ENCODE measurements at regions not wholly inside any gene's neighbourhood (a gene's known extent, or its start where the extent isn't known, plus 50 kb on each side); places are given as distances from the start of the nearest gene placed in this dataset.

- POLR2A ChIA-PET, result no interaction called here
- intact Hi-C loops (cut with micrococcal nuclease), result no loop called here
- H3K4me3 ChIP-seq (ENCODE audit: low read length), result no peak overlapping the region
- no peak overlapping the region for H3K27ac ChIP-seq (ENCODE audit: low read depth, low read length)
- no peaks in the 10 kb centered on the region for H3K27me3 ChIP-seq (ENCODE audit: control insufficient read depth in 2 of 2, insufficient read depth in 2 of 2, low read length in 2 of 2)
- no peaks in the 10 kb centered on the region for H3K9me3 ChIP-seq (ENCODE audit: control insufficient read depth in 2 of 3, low read length in 3 of 3)
- peaks cover 0 to 4% (median 0%) of the 10 kb centered on the region in 11 donors for H3K9me3 Mint-ChIP-seq
- H3K4me3 Mint-ChIP-seq, result no peak overlapping the region
- H3K4me1 Mint-ChIP-seq, result no peaks in the 10 kb centered on the region
- peaks cover 0 to 7% (median 6%) of the 10 kb centered on the region in 5 donors for H3K27me3 Mint-ChIP-seq
- H3K36me3 Mint-ChIP-seq, result no peaks in the 10 kb centered on the region
- no peaks in the 10 kb centered on the region for H3K4me1 ChIP-seq (ENCODE audit: control insufficient read depth in 2 of 2, insufficient read depth in 2 of 2, low read length in 2 of 2)
- CTCF ChIA-PET, result no interaction called here
- no peak for ATAC-seq
- no peak for DNase-seq
- H3K27ac Mint-ChIP-seq, result no peak overlapping the region
- H3K36me3 ChIP-seq (ENCODE audit: control insufficient read depth in 2 of 3, insufficient read depth in 3 of 3, low read length in 3 of 3), result no peaks in the 10 kb centered on the region
These were observed 737.8 kb upstream of the HS6ST1 start for GRCh38 chr2:129056309-129056958.

GRCh38 chr2:129056959-129057317, 738.3 kb upstream of the HS6ST1 start:
- CTCF ChIA-PET, result no interaction called here
- H3K36me3 ChIP-seq (ENCODE audit: control insufficient read depth in 2 of 3, insufficient read depth in 3 of 3, low read length in 3 of 3), result no peaks in the 10 kb centered on the region
- no peak overlapping the region for H3K4me3 ChIP-seq (ENCODE audit: low read length)
- intact Hi-C loops (cut with micrococcal nuclease), result no loop called here
- no peaks in the 10 kb centered on the region for H3K36me3 Mint-ChIP-seq
- H3K4me3 Mint-ChIP-seq, result no peak overlapping the region
- ATAC-seq, result no peak
- H3K27me3 Mint-ChIP-seq, result peaks cover 0 to 6% (median under 1%) of the 10 kb centered on the region in 5 donors
- H3K27me3 ChIP-seq (ENCODE audit: control insufficient read depth in 2 of 2, insufficient read depth in 2 of 2, low read length in 2 of 2), result no peaks in the 10 kb centered on the region
- no peaks in the 10 kb centered on the region for H3K9me3 Mint-ChIP-seq
- no peaks in the 10 kb centered on the region for H3K4me1 Mint-ChIP-seq
- H3K9me3 ChIP-seq (ENCODE audit: control insufficient read depth in 2 of 3, low read length in 3 of 3), result no peaks in the 10 kb centered on the region
- no peaks in the 10 kb centered on the region for H3K4me1 ChIP-seq (ENCODE audit: control insufficient read depth in 2 of 2, insufficient read depth in 2 of 2, low read length in 2 of 2)
- H3K27ac ChIP-seq (ENCODE audit: low read depth, low read length), result no peak overlapping the region
- POLR2A ChIA-PET, result no interaction called here
- H3K27ac Mint-ChIP-seq, result no peak overlapping the region
- DNase-seq, result no peak

GRCh38 chr2:129058981-129059380, 740.3 kb upstream of the HS6ST1 start:
- intact Hi-C loops (cut with micrococcal nuclease), result no loop called here
- Histone ChIP-seq H3K9me3 (ENCODE audit: control insufficient read depth in 2 of 3, low read length in 3 of 3) (no peaks in the 10 kb centered on the region), H3K36me3 (ENCODE audit: control insufficient read depth in 2 of 3, insufficient read depth in 3 of 3, low read length in 3 of 3) (no peaks in the 10 kb centered on the region), H3K27me3 (ENCODE audit: control insufficient read depth in 2 of 2, insufficient read depth in 2 of 2, low read length in 2 of 2) (no peaks in the 10 kb centered on the region), H3K4me1 (ENCODE audit: control insufficient read depth in 2 of 2, insufficient read depth in 2 of 2, low read length in 2 of 2) (no peaks in the 10 kb centered on the region), H3K4me3 (ENCODE audit: low read length) (no peak overlapping the region), H3K27ac (ENCODE audit: low read depth, low read length) (no peak overlapping the region)
- no peak overlapping the region for H3K4me3 Mint-ChIP-seq
- no peaks in the 10 kb centered on the region for H3K36me3 Mint-ChIP-seq
- ATAC-seq, result no peak
- H3K27me3 Mint-ChIP-seq, result peaks cover 0 to under 1% (median 0%) of the 10 kb centered on the region in 5 donors
- no peak for DNase-seq
- ChIA-PET CTCF (no interaction called here), POLR2A (no interaction called here)
- no peaks in the 10 kb centered on the region for H3K4me1 Mint-ChIP-seq
- no peak overlapping the region for H3K27ac Mint-ChIP-seq
- H3K9me3 Mint-ChIP-seq, result no peaks in the 10 kb centered on the region

GRCh38 chr2:129059476-129059875, 740.8 kb upstream of the HS6ST1 start:
- no peak overlapping the region for H3K27ac Mint-ChIP-seq
- H3K36me3 ChIP-seq (ENCODE audit: control insufficient read depth in 2 of 3, insufficient read depth in 3 of 3, low read length in 3 of 3), result no peaks in the 10 kb centered on the region
- H3K4me1 ChIP-seq (ENCODE audit: control insufficient read depth in 2 of 2, insufficient read depth in 2 of 2, low read length in 2 of 2), result no peaks in the 10 kb centered on the region
- H3K9me3 Mint-ChIP-seq, result peaks cover 0 to 1% (median 0%) of the 10 kb centered on the region in 11 donors
- DNase-seq (no peak), ATAC-seq (no peak)
- ChIA-PET CTCF (no interaction called here), POLR2A (no interaction called here)
- no peaks in the 10 kb centered on the region for H3K4me1 Mint-ChIP-seq
- H3K36me3 Mint-ChIP-seq, result no peaks in the 10 kb centered on the region
- H3K27ac ChIP-seq (ENCODE audit: low read depth, low read length), result no peak overlapping the region
- intact Hi-C loops (cut with micrococcal nuclease), result no loop called here
- H3K4me3 Mint-ChIP-seq, result no peak overlapping the region
- H3K27me3 ChIP-seq (ENCODE audit: control insufficient read depth in 2 of 2, insufficient read depth in 2 of 2, low read length in 2 of 2), result no peaks in the 10 kb centered on the region
- H3K9me3 ChIP-seq (ENCODE audit: control insufficient read depth in 2 of 3, low read length in 3 of 3), result no peaks in the 10 kb centered on the region
- no peaks in the 10 kb centered on the region for H3K27me3 Mint-ChIP-seq
- H3K4me3 ChIP-seq (ENCODE audit: low read length), result no peak overlapping the region

GRCh38 chr2:129061069-129061768, 742.6 kb upstream of the HS6ST1 start:
- intact Hi-C loops (cut with micrococcal nuclease), result no loop called here
- Histone ChIP-seq H3K9me3 (ENCODE audit: control insufficient read depth in 2 of 3, low read length in 3 of 3) (no peaks in the 10 kb centered on the region), H3K4me1 (ENCODE audit: control insufficient read depth in 2 of 2, insufficient read depth in 2 of 2, low read length in 2 of 2) (no peaks in the 10 kb centered on the region), H3K36me3 (ENCODE audit: control insufficient read depth in 2 of 3, insufficient read depth in 3 of 3, low read length in 3 of 3) (no peaks in the 10 kb centered on the region), H3K4me3 (ENCODE audit: low read length) (no peak overlapping the region), H3K27me3 (ENCODE audit: control insufficient read depth in 2 of 2, insufficient read depth in 2 of 2, low read length in 2 of 2) (no peaks in the 10 kb centered on the region), H3K27ac (ENCODE audit: low read depth, low read length) (no peak overlapping the region)
- Mint-ChIP-seq H3K27me3 (no peaks in the 10 kb centered on the region), H3K9me3 (peaks cover 0 to 1% (median 0%) of the 10 kb centered on the region in 11 donors), H3K36me3 (no peaks in the 10 kb centered on the region), H3K27ac (no peak overlapping the region), H3K4me3 (no peak overlapping the region), H3K4me1 (no peaks in the 10 kb centered on the region)
- DNase-seq, result no peak
- no peak for ATAC-seq
- ChIA-PET CTCF (no interaction called here), POLR2A (no interaction called here)

- no peaks in the 10 kb centered on the region for H3K36me3 ChIP-seq (ENCODE audit: control insufficient read depth in 2 of 3, insufficient read depth in 3 of 3, low read length in 3 of 3)
- H3K4me1 ChIP-seq (ENCODE audit: control insufficient read depth in 2 of 2, insufficient read depth in 2 of 2, low read length in 2 of 2), result no peaks in the 10 kb centered on the region
- CTCF ChIA-PET, result no interaction called here
- H3K9me3 ChIP-seq (ENCODE audit: control insufficient read depth in 2 of 3, low read length in 3 of 3), result no peaks in the 10 kb centered on the region
- no peaks in the 10 kb centered on the region for H3K27me3 ChIP-seq (ENCODE audit: control insufficient read depth in 2 of 2, insufficient read depth in 2 of 2, low read length in 2 of 2)
- DNase-seq (no peak), ATAC-seq (no peak)
- H3K4me1 Mint-ChIP-seq, result no peaks in the 10 kb centered on the region
- H3K9me3 Mint-ChIP-seq, result peaks cover 0 to 1% (median 0%) of the 10 kb centered on the region in 11 donors
- intact Hi-C loops (cut with micrococcal nuclease), result no loop called here
- POLR2A ChIA-PET, result no interaction called here
- no peaks in the 10 kb centered on the region for H3K27me3 Mint-ChIP-seq
- no peaks in the 10 kb centered on the region for H3K36me3 Mint-ChIP-seq
- H3K4me3 ChIP-seq (ENCODE audit: low read length), result no peak overlapping the region
- no peak overlapping the region for H3K27ac Mint-ChIP-seq
- no peak overlapping the region for H3K27ac ChIP-seq (ENCODE audit: low read depth, low read length)
- no peak overlapping the region for H3K4me3 Mint-ChIP-seq
These were observed 743.1 kb upstream of the HS6ST1 start for GRCh38 chr2:129061769-129062121.

- DNase-seq, result no peak
- Mint-ChIP-seq H3K27ac (no peak overlapping the region), H3K9me3 (peaks cover 0 to 1% (median 0%) of the 10 kb centered on the region in 11 donors), H3K36me3 (no peaks in the 10 kb centered on the region), H3K4me3 (no peak overlapping the region), H3K4me1 (no peaks in the 10 kb centered on the region), H3K27me3 (no peaks in the 10 kb centered on the region)
- intact Hi-C loops (cut with micrococcal nuclease), result no loop called here
- Histone ChIP-seq H3K27ac (ENCODE audit: low read depth, low read length) (no peak overlapping the region), H3K27me3 (ENCODE audit: control insufficient read depth in 2 of 2, insufficient read depth in 2 of 2, low read length in 2 of 2) (no peaks in the 10 kb centered on the region), H3K9me3 (ENCODE audit: control insufficient read depth in 2 of 3, low read length in 3 of 3) (no peaks in the 10 kb centered on the region), H3K36me3 (ENCODE audit: control insufficient read depth in 2 of 3, insufficient read depth in 3 of 3, low read length in 3 of 3) (no peaks in the 10 kb centered on the region), H3K4me3 (ENCODE audit: low read length) (no peak overlapping the region), H3K4me1 (ENCODE audit: control insufficient read depth in 2 of 2, insufficient read depth in 2 of 2, low read length in 2 of 2) (no peaks in the 10 kb centered on the region)
- ATAC-seq, result no peak
- POLR2A ChIA-PET, result no interaction called here
- CTCF ChIA-PET, result no interaction called here
These were observed 743.7 kb upstream of the HS6ST1 start for GRCh38 chr2:129062146-129062912.

Measured in naive thymus-derived CD4-positive, alpha-beta T cell (primary cell).